HCT116 (cell line): ENCODE measurements at regions not wholly inside any gene's neighbourhood (a gene's known extent, or its start where the extent isn't known, plus 50 kb on each side); places are given as distances from the start of the nearest gene placed in this dataset.

Experiments used
- POLR2AphosphoS5 ChIP-seq: IDR thresholded peaks from 2 replicates; pipeline ENCODE4 v1.6.1; 2011; ENCODE audit warnings: mild to moderate bottlenecking, low read depth, low read length, moderate library complexity
- REST ChIP-seq: IDR thresholded peaks from 2 replicates; pipeline ENCODE4 v1.6.1; 2012; ENCODE audit warnings: low read depth
- SIN3A ChIP-seq: IDR thresholded peaks from 2 replicates; pipeline ENCODE4 v1.6.1; 2012; ENCODE audit warnings: low read depth
- YY1 ChIP-seq: IDR thresholded peaks from 2 replicates; pipeline ENCODE4 v1.6.1; 2011; ENCODE audit warnings: low read length, low read depth, moderate library complexity, mild to moderate bottlenecking; ENCODE audit not compliant: insufficient replicate concordance; ENCODE audit errors: extremely low read depth
- ZFX ChIP-seq: fragments of 450-650 bp; IDR thresholded peaks from 2 replicates; pipeline ENCODE4 v1.6.1; 2017
- TF ChIP-seq, protein P1 (sequence below), 3 experiments: fragments of 200-600 bp in 1 of 3; sonication (generic) in 1 of 3; IDR thresholded peaks in 2 of 3; conservative IDR thresholded peaks in 1 of 3; 2 replicates each; pipeline ENCODE4 v1.5.1; 2012 to 2017; ENCODE audit warnings: low read depth in 2 of 3, low read length in 2 of 3, antibody characterized with exemption in 1 of 3, borderline replicate concordance in 1 of 3, control low read depth in 1 of 3, mild to moderate bottlenecking in 1 of 3, mixed read lengths in 1 of 3, mixed run types in 1 of 3, moderate library complexity in 1 of 3; ENCODE audit not compliant: insufficient read depth in 1 of 3

DNA sequence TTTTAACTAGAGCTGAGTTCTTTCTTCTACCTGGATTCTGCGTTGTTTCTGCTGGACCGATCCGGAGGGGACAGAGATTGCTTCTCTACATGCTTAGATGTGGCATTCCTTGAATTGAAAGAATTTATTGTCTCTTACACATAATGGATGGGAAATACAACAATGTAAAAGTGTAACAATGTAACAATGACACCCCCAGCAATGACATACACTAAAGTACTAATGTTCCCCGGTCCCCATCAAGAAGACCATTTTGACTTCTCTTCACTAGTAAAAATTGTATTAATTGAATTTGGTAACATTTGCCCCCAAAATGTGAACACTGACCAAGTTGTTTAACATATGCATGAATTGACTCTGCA, 760.2 kb downstream of the TAF11L14 start:
- TF ChIP-seq, protein P1, sequence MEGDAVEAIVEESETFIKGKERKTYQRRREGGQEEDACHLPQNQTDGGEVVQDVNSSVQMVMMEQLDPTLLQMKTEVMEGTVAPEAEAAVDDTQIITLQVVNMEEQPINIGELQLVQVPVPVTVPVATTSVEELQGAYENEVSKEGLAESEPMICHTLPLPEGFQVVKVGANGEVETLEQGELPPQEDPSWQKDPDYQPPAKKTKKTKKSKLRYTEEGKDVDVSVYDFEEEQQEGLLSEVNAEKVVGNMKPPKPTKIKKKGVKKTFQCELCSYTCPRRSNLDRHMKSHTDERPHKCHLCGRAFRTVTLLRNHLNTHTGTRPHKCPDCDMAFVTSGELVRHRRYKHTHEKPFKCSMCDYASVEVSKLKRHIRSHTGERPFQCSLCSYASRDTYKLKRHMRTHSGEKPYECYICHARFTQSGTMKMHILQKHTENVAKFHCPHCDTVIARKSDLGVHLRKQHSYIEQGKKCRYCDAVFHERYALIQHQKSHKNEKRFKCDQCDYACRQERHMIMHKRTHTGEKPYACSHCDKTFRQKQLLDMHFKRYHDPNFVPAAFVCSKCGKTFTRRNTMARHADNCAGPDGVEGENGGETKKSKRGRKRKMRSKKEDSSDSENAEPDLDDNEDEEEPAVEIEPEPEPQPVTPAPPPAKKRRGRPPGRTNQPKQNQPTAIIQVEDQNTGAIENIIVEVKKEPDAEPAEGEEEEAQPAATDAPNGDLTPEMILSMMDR (IDR thresholded peaks at IDR 0.05 in 2 of 3, conservative IDR thresholded peaks at IDR 0.05 in 1 of 3; ENCODE audit: borderline replicate concordance in 1 of 3, insufficient read depth in 1 of 3, low read depth in 2 of 3, low read length in 2 of 3), result no peak
- TF ChIP-seq POLR2AphosphoS5 (no peak), ZFX (no peak), REST (no peak), YY1 (no peak), SIN3A (no peak)
